ENCODE measurements at regions not wholly inside any gene's neighbourhood (a gene's known extent, or its start where the extent isn't known, plus 50 kb on each side); places are given as distances from the start of the nearest gene placed in this dataset.

GRCh38 chr11:80473562-80473961, 1032.7 kb upstream of the TENM4 start:
- TF ChIP-seq, protein P1, sequence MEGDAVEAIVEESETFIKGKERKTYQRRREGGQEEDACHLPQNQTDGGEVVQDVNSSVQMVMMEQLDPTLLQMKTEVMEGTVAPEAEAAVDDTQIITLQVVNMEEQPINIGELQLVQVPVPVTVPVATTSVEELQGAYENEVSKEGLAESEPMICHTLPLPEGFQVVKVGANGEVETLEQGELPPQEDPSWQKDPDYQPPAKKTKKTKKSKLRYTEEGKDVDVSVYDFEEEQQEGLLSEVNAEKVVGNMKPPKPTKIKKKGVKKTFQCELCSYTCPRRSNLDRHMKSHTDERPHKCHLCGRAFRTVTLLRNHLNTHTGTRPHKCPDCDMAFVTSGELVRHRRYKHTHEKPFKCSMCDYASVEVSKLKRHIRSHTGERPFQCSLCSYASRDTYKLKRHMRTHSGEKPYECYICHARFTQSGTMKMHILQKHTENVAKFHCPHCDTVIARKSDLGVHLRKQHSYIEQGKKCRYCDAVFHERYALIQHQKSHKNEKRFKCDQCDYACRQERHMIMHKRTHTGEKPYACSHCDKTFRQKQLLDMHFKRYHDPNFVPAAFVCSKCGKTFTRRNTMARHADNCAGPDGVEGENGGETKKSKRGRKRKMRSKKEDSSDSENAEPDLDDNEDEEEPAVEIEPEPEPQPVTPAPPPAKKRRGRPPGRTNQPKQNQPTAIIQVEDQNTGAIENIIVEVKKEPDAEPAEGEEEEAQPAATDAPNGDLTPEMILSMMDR (IDR thresholded peaks at IDR 0.05; ENCODE audit: unreplicated experiment) = no peak
- H3K9me3 Mint-ChIP-seq (ENCODE audit: low read depth) = no peaks in the 10 kb centered on the region
- no peaks in the 10 kb centered on the region for H3K27me3 Mint-ChIP-seq
- H3K27ac Mint-ChIP-seq = no peak overlapping the region
- H3K36me3 Mint-ChIP-seq (ENCODE audit: insufficient read depth) = no peaks in the 10 kb centered on the region
- peaks cover 3% of the 10 kb centered on the region for H3K4me1 Mint-ChIP-seq (ENCODE audit: low read depth)
- DNase-seq (ENCODE audit: low spot score, unreplicated experiment) = no peak
- no peak overlapping the region for H3K4me3 Mint-ChIP-seq (ENCODE audit: low read depth)

GRCh38 chr11:80469871-80470270, 1029.0 kb upstream of the TENM4 start:
- TF ChIP-seq, protein P1 (IDR thresholded peaks at IDR 0.05; ENCODE audit: unreplicated experiment) = no peak
- Mint-ChIP-seq H3K9me3 (ENCODE audit: low read depth) (peaks cover 5% of the 10 kb centered on the region), H3K27ac (no peak overlapping the region), H3K36me3 (ENCODE audit: insufficient read depth) (no peaks in the 10 kb centered on the region), H3K4me3 (ENCODE audit: low read depth) (no peak overlapping the region), H3K4me1 (ENCODE audit: low read depth) (peaks cover 3% of the 10 kb centered on the region), H3K27me3 (no peaks in the 10 kb centered on the region)
- no peak for DNase-seq (ENCODE audit: low spot score, unreplicated experiment)

DNA sequence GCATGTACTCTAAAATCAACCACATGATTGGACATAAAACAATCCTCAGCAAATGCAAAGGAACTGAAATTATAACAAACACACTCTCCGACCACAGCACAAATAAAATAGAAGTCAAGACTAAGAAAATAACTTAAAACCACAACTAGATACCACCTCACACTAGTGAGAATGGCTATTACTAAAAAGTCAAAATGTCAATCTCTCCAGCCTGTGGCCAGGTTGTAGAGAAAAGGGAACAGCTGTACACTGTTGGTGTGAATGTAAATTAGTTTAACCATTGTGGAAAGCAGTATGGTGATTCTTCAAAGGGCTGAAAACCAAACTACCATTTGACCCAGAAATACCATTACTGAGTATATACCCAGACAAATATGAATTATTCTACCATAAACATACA, 1025.7 kb upstream of the TENM4 start:
- no peaks in the 10 kb centered on the region for H3K36me3 Mint-ChIP-seq (ENCODE audit: insufficient read depth)
- no peaks in the 10 kb centered on the region for H3K4me1 Mint-ChIP-seq (ENCODE audit: low read depth)
- H3K4me3 Mint-ChIP-seq (ENCODE audit: low read depth) = no peak overlapping the region
- H3K27me3 Mint-ChIP-seq = no peaks in the 10 kb centered on the region
- H3K27ac Mint-ChIP-seq = no peak overlapping the region
- TF ChIP-seq, protein P1 (IDR thresholded peaks at IDR 0.05; ENCODE audit: unreplicated experiment) = no peak
- H3K9me3 Mint-ChIP-seq (ENCODE audit: low read depth) = peaks cover 9% of the 10 kb centered on the region
- DNase-seq (ENCODE audit: low spot score, unreplicated experiment) = no peak

- TF ChIP-seq, protein P1 (IDR thresholded peaks at IDR 0.05; ENCODE audit: unreplicated experiment) = no peak
- DNase-seq (ENCODE audit: low spot score, unreplicated experiment) = no peak
- H3K27me3 Mint-ChIP-seq = no peaks in the 10 kb centered on the region
- H3K9me3 Mint-ChIP-seq (ENCODE audit: low read depth) = peaks cover 9% of the 10 kb centered on the region
- H3K4me1 Mint-ChIP-seq (ENCODE audit: low read depth) = peaks cover 2% of the 10 kb centered on the region
- no peak overlapping the region for H3K27ac Mint-ChIP-seq
- H3K36me3 Mint-ChIP-seq (ENCODE audit: insufficient read depth) = no peaks in the 10 kb centered on the region
- no peak overlapping the region for H3K4me3 Mint-ChIP-seq (ENCODE audit: low read depth)
These were observed 1021.4 kb upstream of the TENM4 start for GRCh38 chr11:80462211-80462610.

GRCh38 chr11:80458376-80458775, 1017.5 kb upstream of the TENM4 start:
- no peak for DNase-seq (ENCODE audit: low spot score, unreplicated experiment)
- Mint-ChIP-seq H3K4me1 (ENCODE audit: low read depth) (peaks cover 4% of the 10 kb centered on the region), H3K9me3 (ENCODE audit: low read depth) (no peaks in the 10 kb centered on the region), H3K36me3 (ENCODE audit: insufficient read depth) (no peaks in the 10 kb centered on the region), H3K27me3 (no peaks in the 10 kb centered on the region), H3K4me3 (ENCODE audit: low read depth) (no peak overlapping the region), H3K27ac (no peak overlapping the region)
- TF ChIP-seq, protein P1 (IDR thresholded peaks at IDR 0.05; ENCODE audit: unreplicated experiment) = no peak

Data from progenitor cell of endocrine pancreas (in vitro differentiated cells).